ENCODE measurements at regions not wholly inside any gene's neighbourhood (a gene's known extent, or its start where the extent isn't known, plus 50 kb on each side); places are given as distances from the start of the nearest gene placed in this dataset.

DNA sequence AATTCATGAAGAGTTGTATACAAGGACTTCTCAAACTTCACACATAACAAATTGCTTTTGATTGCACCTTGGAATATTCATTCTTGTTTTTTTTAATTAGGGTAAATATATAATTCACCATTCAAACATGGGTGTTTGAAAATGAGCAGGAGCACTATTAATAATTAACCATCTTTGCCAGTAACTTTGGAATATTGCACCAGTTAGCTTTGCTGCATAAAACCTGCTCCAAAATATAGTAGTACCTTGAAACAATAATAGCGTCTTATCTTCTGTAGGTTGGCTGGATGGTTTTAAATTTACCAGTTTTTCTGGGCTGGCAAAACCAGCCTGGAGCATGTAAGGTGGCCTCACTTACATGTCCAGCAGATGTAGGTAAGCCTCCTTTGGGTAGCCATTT lies 1112.4 kb downstream of the TRHDE start:
- H3K9me3 ChIP-seq (ENCODE audit: control insufficient read depth in 2 of 3, insufficient read depth in 1 of 3, low read length in 3 of 3) = no peaks in the 10 kb centered on the region
- H3K27ac ChIP-seq (ENCODE audit: low read depth in 2 of 2, low read length in 2 of 2) = no peak overlapping the region
- H3K27me3 ChIP-seq (ENCODE audit: control insufficient read depth, insufficient read depth, low read length) = no peaks in the 10 kb centered on the region
- H3K36me3 ChIP-seq (ENCODE audit: control insufficient read depth in 2 of 3, insufficient read depth in 3 of 3, low read length in 3 of 3) = no peaks in the 10 kb centered on the region
- TF ChIP-seq, protein P1, sequence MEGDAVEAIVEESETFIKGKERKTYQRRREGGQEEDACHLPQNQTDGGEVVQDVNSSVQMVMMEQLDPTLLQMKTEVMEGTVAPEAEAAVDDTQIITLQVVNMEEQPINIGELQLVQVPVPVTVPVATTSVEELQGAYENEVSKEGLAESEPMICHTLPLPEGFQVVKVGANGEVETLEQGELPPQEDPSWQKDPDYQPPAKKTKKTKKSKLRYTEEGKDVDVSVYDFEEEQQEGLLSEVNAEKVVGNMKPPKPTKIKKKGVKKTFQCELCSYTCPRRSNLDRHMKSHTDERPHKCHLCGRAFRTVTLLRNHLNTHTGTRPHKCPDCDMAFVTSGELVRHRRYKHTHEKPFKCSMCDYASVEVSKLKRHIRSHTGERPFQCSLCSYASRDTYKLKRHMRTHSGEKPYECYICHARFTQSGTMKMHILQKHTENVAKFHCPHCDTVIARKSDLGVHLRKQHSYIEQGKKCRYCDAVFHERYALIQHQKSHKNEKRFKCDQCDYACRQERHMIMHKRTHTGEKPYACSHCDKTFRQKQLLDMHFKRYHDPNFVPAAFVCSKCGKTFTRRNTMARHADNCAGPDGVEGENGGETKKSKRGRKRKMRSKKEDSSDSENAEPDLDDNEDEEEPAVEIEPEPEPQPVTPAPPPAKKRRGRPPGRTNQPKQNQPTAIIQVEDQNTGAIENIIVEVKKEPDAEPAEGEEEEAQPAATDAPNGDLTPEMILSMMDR (IDR thresholded peaks at IDR 0.05; ENCODE audit: borderline replicate concordance, extremely low read depth, insufficient read depth) = no peak
- DNase-seq (no peak), FAIRE-seq (no peak)
- no peak overlapping the region for H3K9ac ChIP-seq (ENCODE audit: low read length in 3 of 3)
- peaks cover 0 to 5% (median 0%) of the 10 kb centered on the region in 3 donors for H3K4me1 ChIP-seq (ENCODE audit: control insufficient read depth in 2 of 3, insufficient read depth in 2 of 3, low read depth in 1 of 3, low read length in 3 of 3)
- intact Hi-C loops (cut with DNase I) = no loop called here
- H3K4me3 ChIP-seq (ENCODE audit: low read length in 3 of 3) = no peak overlapping the region

DNA sequence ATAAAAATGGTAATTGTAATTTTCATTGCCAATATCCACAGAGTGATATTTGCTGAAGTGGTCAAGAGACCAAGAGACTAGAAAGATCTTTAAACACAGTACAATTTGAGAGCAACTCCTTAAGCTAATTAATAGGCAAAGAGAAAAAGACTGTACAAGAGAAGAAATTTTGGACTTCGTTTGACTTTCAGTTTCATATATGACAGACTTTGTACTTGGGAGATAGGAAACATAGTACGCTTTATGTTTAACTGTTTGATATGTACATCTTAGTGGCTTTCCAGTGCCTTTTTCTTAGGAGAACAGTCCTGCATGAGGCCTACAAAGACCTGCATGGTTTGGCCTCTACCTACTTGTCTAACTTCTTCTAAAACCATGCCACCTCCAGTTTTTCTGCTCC lies 1118.1 kb downstream of the TRHDE start:
- TF ChIP-seq, protein P1 (IDR thresholded peaks at IDR 0.05; ENCODE audit: borderline replicate concordance, extremely low read depth, insufficient read depth) = no peak
- Histone ChIP-seq H3K9me3 (ENCODE audit: control insufficient read depth in 2 of 3, insufficient read depth in 1 of 3, low read length in 3 of 3) (no peaks in the 10 kb centered on the region), H3K36me3 (ENCODE audit: control insufficient read depth in 2 of 3, insufficient read depth in 3 of 3, low read length in 3 of 3) (no peaks in the 10 kb centered on the region), H3K4me3 (ENCODE audit: low read length in 3 of 3) (no peak overlapping the region), H3K4me1 (ENCODE audit: control insufficient read depth in 2 of 3, insufficient read depth in 2 of 3, low read depth in 1 of 3, low read length in 3 of 3) (no peaks in the 10 kb centered on the region), H3K27me3 (ENCODE audit: control insufficient read depth, insufficient read depth, low read length) (no peaks in the 10 kb centered on the region), H3K9ac (ENCODE audit: low read length in 3 of 3) (no peak overlapping the region), H3K27ac (ENCODE audit: low read depth in 2 of 2, low read length in 2 of 2) (no peak overlapping the region)
- FAIRE-seq = no peak
- intact Hi-C loops (cut with DNase I) = no loop called here
- DNase-seq = no peak

- FAIRE-seq = no peak
- no peaks in the 10 kb centered on the region for H3K27me3 ChIP-seq (ENCODE audit: control insufficient read depth, insufficient read depth, low read length)
- H3K9me3 ChIP-seq (ENCODE audit: control insufficient read depth in 2 of 3, insufficient read depth in 1 of 3, low read length in 3 of 3) = peaks cover 0 to 12% (median 3%) of the 10 kb centered on the region in 3 donors
- no peaks in the 10 kb centered on the region for H3K4me1 ChIP-seq (ENCODE audit: control insufficient read depth in 2 of 3, insufficient read depth in 2 of 3, low read depth in 1 of 3, low read length in 3 of 3)
- no peaks in the 10 kb centered on the region for H3K36me3 ChIP-seq (ENCODE audit: control insufficient read depth in 2 of 3, insufficient read depth in 3 of 3, low read length in 3 of 3)
- H3K4me3 ChIP-seq (ENCODE audit: low read length in 3 of 3) = no peak overlapping the region
- intact Hi-C loops (cut with DNase I) = no loop called here
- no peak overlapping the region for H3K27ac ChIP-seq (ENCODE audit: low read depth in 2 of 2, low read length in 2 of 2)
- TF ChIP-seq, protein P1 (IDR thresholded peaks at IDR 0.05; ENCODE audit: borderline replicate concordance, extremely low read depth, insufficient read depth) = no peak
- H3K9ac ChIP-seq (ENCODE audit: low read length in 3 of 3) = no peak overlapping the region
- DNase-seq = no peak
Observed at GRCh38 chr12:73413051-73413450, 1124.6 kb upstream of the ATXN7L3B start.

GRCh38 chr12:73413974-73414373 lies 1123.7 kb upstream of the ATXN7L3B start:
- FAIRE-seq = no peak
- Histone ChIP-seq H3K36me3 (ENCODE audit: control insufficient read depth in 2 of 3, insufficient read depth in 3 of 3, low read length in 3 of 3) (no peaks in the 10 kb centered on the region), H3K27ac (ENCODE audit: low read depth in 2 of 2, low read length in 2 of 2) (no peak overlapping the region), H3K27me3 (ENCODE audit: control insufficient read depth, insufficient read depth, low read length) (no peaks in the 10 kb centered on the region), H3K4me1 (ENCODE audit: control insufficient read depth in 2 of 3, insufficient read depth in 2 of 3, low read depth in 1 of 3, low read length in 3 of 3) (no peaks in the 10 kb centered on the region), H3K4me3 (ENCODE audit: low read length in 3 of 3) (no peak overlapping the region), H3K9me3 (ENCODE audit: control insufficient read depth in 2 of 3, insufficient read depth in 1 of 3, low read length in 3 of 3) (peaks cover 0 to 12% (median 3%) of the 10 kb centered on the region in 3 donors), H3K9ac (ENCODE audit: low read length in 3 of 3) (no peak overlapping the region)
- no peak for DNase-seq
- intact Hi-C loops (cut with DNase I) = no loop called here
- TF ChIP-seq, protein P1 (IDR thresholded peaks at IDR 0.05; ENCODE audit: borderline replicate concordance, extremely low read depth, insufficient read depth) = no peak

Data from kidney (tissue), 13 donors.